K562 (cell line): ENCODE measurements at regions not wholly inside any gene's neighbourhood (a gene's known extent, or its start where the extent isn't known, plus 50 kb on each side); places are given as distances from the start of the nearest gene placed in this dataset.

ENCODE experiments used
- ATAC-seq: fragments of 200-7000 bp; cut with Tn5 transposase; 3 replicates; pipeline ENCODE4 v1.9.1; 2020; ENCODE audit warnings: moderate library complexity
- BruUV-seq: library from RNA; stranded (reverse); fragments of 400-500 nt; replicated peaks from 2 replicates; lab custom pipeline; 2021; lab: Mats Ljungman, UMichigan
- CTCF ChIA-PET: fragments of 300-600 bp; formaldehyde crosslinking; extraction: SDS; loops from one replicate; lab custom pipeline; 2021; ENCODE audit warnings: low intra/inter-chr PET ratio; lab: Yijun Ruan, JAX
- POLR2A ChIA-PET: fragments of 300-600, 350-650 bp; sonication (Branson Sonifier 250); formaldehyde crosslinking; extraction: SDS; loops from one replicate; lab custom pipeline; 2021; ENCODE audit warnings: antibody characterized with exemption, inconsistent platforms; lab: Yijun Ruan, JAX
- DNase-seq, 4 experiments: peaks; one replicate each; pipeline versions ENCODE4 v3.0.0 to v3.0.0-alpha.2; 2011 to 2018; ENCODE audit warnings: low spot score in 3 of 4, mixed read lengths in 3 of 4; ENCODE audit errors: extremely low read depth in 1 of 4
- FAIRE-seq: peaks from 2 replicates; lab custom pipeline; 2011; peaks lifted over from hg19 to GRCh38; lab: Jason Lieb, UNC
- H2AFZ ChIP-seq: 2 replicates; pipeline ENCODE4 v1.6.0; 2011; ENCODE audit warnings: low read depth, low read length, control low read depth, inconsistent platforms
- H3K27ac ChIP-seq: fragments of 200-600 bp; 3 replicates; pipeline ENCODE4 v1.8.0; 2011; ENCODE audit warnings: low read depth, mild to moderate bottlenecking, control low read depth, inconsistent platforms, low read length, moderate library complexity, mixed read lengths; ENCODE audit errors: extremely low read depth
- H3K27me3 ChIP-seq, 2 experiments: fragments of 300-600 bp in 1 of 2; 2 replicates in 1 of 2; 3 replicates in 1 of 2; pipeline versions ENCODE4 v1.6.0 to v1.8.0; 2011; ENCODE audit warnings: inconsistent platforms in 2 of 2, low read length in 2 of 2, mild to moderate bottlenecking in 1 of 2, mixed read lengths in 1 of 2, moderate library complexity in 1 of 2; ENCODE audit not compliant: control insufficient read depth in 2 of 2, insufficient read depth in 2 of 2
- H3K36me3 ChIP-seq: fragments of 300-600 bp; 3 replicates; pipeline ENCODE4 v1.8.0; 2011; ENCODE audit warnings: mild to moderate bottlenecking, low read length, inconsistent platforms; ENCODE audit not compliant: control insufficient read depth, insufficient read depth
- H3K4me1 ChIP-seq, 2 experiments: fragments of 200-600 bp in 1 of 2; replicated peaks in 1 of 2; 2 replicates in 1 of 2; 3 replicates in 1 of 2; pipeline versions ENCODE4 v1.5.1 to v1.8.0; 2011; ENCODE audit warnings: inconsistent platforms in 2 of 2, low read length in 2 of 2, mild to moderate bottlenecking in 1 of 2, mixed read lengths in 1 of 2, moderate library complexity in 1 of 2; ENCODE audit not compliant: control insufficient read depth in 2 of 2, insufficient read depth in 2 of 2
- H3K4me2 ChIP-seq: 2 replicates; pipeline ENCODE4 v1.6.1; 2011; ENCODE audit warnings: low read length, control low read depth, inconsistent platforms, mixed read lengths; ENCODE audit not compliant: insufficient read depth
- H3K4me3 ChIP-seq: fragments of 200-600 bp; sonication (generic), shearing (Covaris generic); 2 replicates; pipeline ENCODE4 v1.5.1; 2016; ENCODE audit warnings: control low read depth, inconsistent platforms
- H3K79me2 ChIP-seq: fragments of 200-600 bp; 3 replicates; pipeline ENCODE4 v1.8.0; 2011; ENCODE audit warnings: low read length, inconsistent platforms; ENCODE audit not compliant: control insufficient read depth, insufficient read depth
- H3K9ac ChIP-seq, 2 experiments: 2 replicates each; pipeline versions ENCODE4 v1.6.0 to v1.6.1; 2011; ENCODE audit warnings: low read depth in 2 of 2, low read length in 2 of 2, control low read depth in 1 of 2, inconsistent platforms in 1 of 2, mild to moderate bottlenecking in 1 of 2, mixed read lengths in 1 of 2; ENCODE audit not compliant: insufficient read depth in 1 of 2
- H3K9me1 ChIP-seq: one replicate; pipeline ENCODE4 v1.6.0; 2011; ENCODE audit warnings: inconsistent platforms, mild to moderate bottlenecking, low read length, moderate library complexity; ENCODE audit not compliant: control insufficient read depth, insufficient read depth
- H3K9me3 ChIP-seq: replicated peaks from 2 replicates; pipeline ENCODE4 v1.5.1; 2011; ENCODE audit warnings: low read depth, low read length, inconsistent platforms; ENCODE audit not compliant: control insufficient read depth, insufficient read depth
- H4K20me1 ChIP-seq: replicated peaks from 2 replicates; pipeline ENCODE4 v1.6.1; 2011; ENCODE audit warnings: low read length, inconsistent platforms, mixed read lengths; ENCODE audit not compliant: control insufficient read depth, insufficient read depth
- EHMT2 ChIP-seq: fragments of 450-650 bp; IDR thresholded peaks from 2 replicates; pipeline ENCODE4 v1.6.1; 2018; ENCODE audit warnings: antibody characterized with exemption
- HNRNPL ChIP-seq: fragments of 200-400 bp; formaldehyde crosslinking; IDR thresholded peaks from 2 replicates; pipeline ENCODE4 v1.6.1; 2017; ENCODE audit warnings: low read depth, mild to moderate bottlenecking, low read length
- RBM25 ChIP-seq: fragments of 200-400 bp; formaldehyde crosslinking; IDR thresholded peaks from 2 replicates; pipeline ENCODE4 v1.6.1; 2018; ENCODE audit warnings: low read length, low read depth, moderate library complexity; ENCODE audit not compliant: severe bottlenecking
- REST ChIP-seq, 2 experiments: fragments of 450-650 bp; formaldehyde crosslinking in 1 of 2; IDR thresholded peaks; 2 replicates each; pipeline versions ENCODE4 v1.4.0 to v1.6.1; 2014 to 2020; ENCODE audit warnings: mild to moderate bottlenecking in 2 of 2, borderline replicate concordance in 1 of 2, low read depth in 1 of 2
- RFX1 ChIP-seq: fragments of 450-650 bp; IDR thresholded peaks from 2 replicates; pipeline ENCODE4 v1.6.1; 2016; ENCODE audit warnings: mild to moderate bottlenecking, moderate library complexity
- SP1 ChIP-seq: sonication (generic); formaldehyde crosslinking; IDR thresholded peaks from 2 replicates; pipeline ENCODE4 v1.8.1; 2022; ENCODE audit warnings: mild to moderate bottlenecking, missing genetic modification reagents
- WGBS: fragments of 100-300 bp; shearing (Covaris generic); methylation state at CpG from one replicate; pipeline ENCODE4 v1.1.6; 2016; ENCODE audit warnings: low coverage, mixed read lengths; ENCODE audit not compliant: insufficient coverage; ENCODE audit errors: missing lambda C conversion rate; 5-methylcytosine and 5-hydroxymethylcytosine counted together
- in situ Hi-C: fragments of 300-500 bp; cut with MboI; formaldehyde crosslinking; loops from 4 replicates; pipeline ENCODE4 v1.15.0; 2018; ENCODE audit warnings: inconsistent platforms, mixed read lengths
- intact Hi-C: fragments of 100-400 bp; cut with micrococcal nuclease; formaldehyde crosslinking; loops from 2 replicates; pipeline ENCODE4 v1.14.2; 2022

GRCh38 chr22:26921726-26922125 lies 264.3 kb downstream of the MIAT start:
- ATAC-seq, result no peak
- no peak for TF ChIP-seq HNRNPL
- peak; percentile 55 for TF ChIP-seq RFX1
- CTCF ChIA-PET, result no interaction called here
- FAIRE-seq, result no peak
- BruUV-seq, result no TSS peak
- Histone ChIP-seq H3K27me3 (no peaks in the 10 kb centered on the region), H3K9ac (no peak overlapping the region), H3K36me3 (no peaks in the 10 kb centered on the region), H3K4me3 (no peak overlapping the region), H2AFZ (no peak overlapping the region), H3K27ac (no peak overlapping the region), H3K79me2 (no peaks in the 10 kb centered on the region), H3K4me2 (no peak overlapping the region), H3K9me3 (no peaks in the 10 kb centered on the region), H4K20me1 (no peaks in the 10 kb centered on the region; the same call in 1 of the 2 replicates), H3K9me1 (no peaks in the 10 kb centered on the region), H3K4me1 (no peaks in the 10 kb centered on the region)
- POLR2A ChIA-PET, result interaction anchor here (0.5 kb wide), 1 partner anchor 17 kb away, joined by 3 read pairs; no protein-coding TSS in a partner anchor
- WGBS, result 0% methylated on average over 2 of the region's 2 CpGs
- no peak for DNase-seq
- in situ Hi-C loops, result no loop called here
- intact Hi-C loops, result no loop called here

- in situ Hi-C loops, result no loop called here
- H3K27me3 ChIP-seq, result no peaks in the 10 kb centered on the region
- no peaks in the 10 kb centered on the region for H3K4me1 ChIP-seq
- H3K36me3 ChIP-seq, result no peaks in the 10 kb centered on the region
- ChIA-PET CTCF (no interaction called here), POLR2A (interaction anchor here (0.6 to 0.7 kb wide), 2 partner anchors 14 to 27 kb away, joined by 3 to 5 read pairs; no protein-coding TSS in a partner anchor)
- DNase-seq (peak in 3 of 4 experiments; percentile 2 to 16 (median 12)), ATAC-seq (no peak), FAIRE-seq (no peak)
- intact Hi-C loops, result no loop called here
- H3K79me2 ChIP-seq, result no peaks in the 10 kb centered on the region
- no peaks in the 10 kb centered on the region; the same call in 1 of the 2 replicates for H4K20me1 ChIP-seq
- WGBS, result 2% methylated on average over 3 of the region's 5 CpGs
- no peak overlapping the region for H3K4me3 ChIP-seq
- H3K9me3 ChIP-seq, result no peaks in the 10 kb centered on the region
- no peaks in the 10 kb centered on the region for H3K9me1 ChIP-seq
- no peak overlapping the region for H2AFZ ChIP-seq
- TF ChIP-seq REST (IDR thresholded peaks at IDR 0.05; ENCODE audit: borderline replicate concordance) (peak; percentile 90), REST (CRISPR knock-in tag; IDR thresholded peaks at IDR 0.05; ENCODE audit: low read depth) (no peak), EHMT2 (peak; percentile 62), SP1 (no peak), RBM25 (peak; percentile 23)
- no TSS peak for BruUV-seq
- H3K9ac ChIP-seq, result no peak overlapping the region
- no peak overlapping the region for H3K4me2 ChIP-seq
- no peak overlapping the region for H3K27ac ChIP-seq
These were observed 265.4 kb downstream of the MIAT start for GRCh38 chr22:26922806-26923205.
